ENCODE measurements at regions not wholly inside any gene's neighbourhood (a gene's known extent, or its start where the extent isn't known, plus 50 kb on each side); places are given as distances from the start of the nearest gene placed in this dataset.

- DNase-seq, result no peak
These were observed 176.2 kb downstream of the FOXO1 start for GRCh38 chr13:40490086-40490758.

GRCh38 chr13:40492511-40492910 is 173.9 kb downstream of the FOXO1 start:
- no peak for DNase-seq

GRCh38 chr13:40494513-40494912 is 171.9 kb downstream of the FOXO1 start:
- DNase-seq, result no peak

GRCh38 chr13:40494946-40495620 is 171.4 kb downstream of the FOXO1 start:
- no peak for DNase-seq

GRCh38 chr13:40495621-40496001 is 170.8 kb downstream of the FOXO1 start:
- no peak for DNase-seq

GRCh38 chr13:40496035-40496810 is 170.2 kb downstream of the FOXO1 start:
- no peak for DNase-seq

- no peak for DNase-seq
These were observed 168.0 kb downstream of the FOXO1 start for GRCh38 chr13:40498461-40498860.

- no peak for DNase-seq
These were observed 164.2 kb downstream of the FOXO1 start for GRCh38 chr13:40502236-40502635.

GRCh38 chr13:40503011-40503410 is 163.4 kb downstream of the FOXO1 start:
- DNase-seq, result no peak

- no peak for DNase-seq
These were observed 162.4 kb downstream of the FOXO1 start for GRCh38 chr13:40503966-40504591.

GRCh38 chr13:40504641-40505040 is 161.8 kb downstream of the FOXO1 start:
- no peak for DNase-seq

GRCh38 chr13:40505196-40505595 is 161.2 kb downstream of the FOXO1 start:
- no peak for DNase-seq

Data from activated gamma-delta T cell (primary cell).